ENCODE measurements at regions not wholly inside any gene's neighbourhood (a gene's known extent, or its start where the extent isn't known, plus 50 kb on each side); places are given as distances from the start of the nearest gene placed in this dataset.

DNA sequence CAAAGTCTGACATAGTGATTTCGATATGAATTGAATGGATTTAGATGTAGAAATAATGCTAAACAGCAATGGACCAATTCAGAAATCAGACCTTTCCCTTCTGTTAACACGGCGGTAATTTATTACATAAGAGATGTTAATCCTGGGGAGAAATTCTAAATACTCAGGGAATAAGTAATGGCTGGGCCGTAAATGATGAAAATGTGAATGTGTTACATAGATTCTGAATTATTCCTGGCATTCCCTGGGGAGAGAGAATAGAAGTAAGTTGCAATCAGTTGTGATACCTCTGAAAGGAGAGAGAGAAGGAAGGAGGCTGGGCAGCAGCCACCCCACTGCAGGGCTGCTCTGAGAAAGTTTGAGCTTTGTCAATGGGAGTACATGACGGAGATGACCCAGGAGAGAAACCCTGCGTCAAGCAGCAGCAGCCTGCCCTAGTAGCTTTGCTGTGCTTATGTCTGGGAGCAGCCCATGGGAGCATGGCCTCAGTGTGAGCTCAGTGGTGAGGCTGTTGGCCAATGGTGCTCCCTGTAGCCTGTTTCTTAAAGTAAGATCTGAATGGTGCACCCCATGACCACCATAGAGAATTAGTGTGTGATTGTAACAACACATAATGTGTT is 420.1 kb downstream of the MTRR start (continued):
- TF ChIP-seq ZNF274 (IDR thresholded peaks at IDR 0.05; ENCODE audit: low read depth, low read length) = no peak

DNA sequence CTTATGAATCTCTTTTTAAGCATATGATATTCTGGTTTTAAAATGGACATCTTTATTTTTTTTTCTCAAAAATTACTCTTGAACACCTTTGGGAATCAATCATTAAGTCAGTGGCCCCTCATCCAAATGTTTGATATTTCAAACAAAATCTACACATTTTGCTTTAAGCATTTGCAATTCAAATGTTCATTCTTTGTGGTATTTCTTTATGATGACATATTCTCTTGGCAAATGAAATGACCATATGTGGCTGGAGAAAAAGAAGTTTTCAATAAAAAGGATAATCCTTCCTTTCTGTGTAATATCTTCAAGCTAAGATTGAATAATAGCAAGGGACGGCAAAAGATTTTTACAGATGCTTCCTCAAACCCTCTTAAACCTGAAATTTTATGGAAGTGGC is 420.8 kb downstream of the MTRR start:
- ChIA-PET RAD21 (ENCODE audit: low non-redundant PET in 1 of 2, low total read pairs in 2 of 2, uncharacterized antibody in 2 of 2, unreplicated experiment in 2 of 2) (no interaction called here), POLR2A (no interaction called here), CTCF (no interaction called here)
- peaks cover 3 to 6% of the 10 kb centered on the region in 2 experiments; a peak in 2 of 4 replicates for H3K9me3 ChIP-seq (ENCODE audit: control insufficient read depth in 1 of 2, insufficient read depth in 1 of 2, low read depth in 1 of 2, low read length in 2 of 2)
- H3K4me3 ChIP-seq (replicated peaks in 1 of 2; ENCODE audit: low read depth in 1 of 2, low read length in 2 of 2) = no peak overlapping the region
- H3K4me1 ChIP-seq (ENCODE audit: control insufficient read depth in 1 of 2, insufficient read depth in 2 of 2, low read length in 2 of 2) = no peaks in the 10 kb centered on the region
- no TSS peak for BruUV-seq (replicated peaks)
- H3K9me2 ChIP-seq (ENCODE audit: insufficient read depth) = no peaks in the 10 kb centered on the region
- TF ChIP-seq CEBPB (IDR thresholded peaks at IDR 0.05; ENCODE audit: low read depth) = no peak
- TF ChIP-seq ZFX (IDR thresholded peaks at IDR 0.05) = no peak
- no peak for TF ChIP-seq POLR2A (IDR thresholded peaks at IDR 0.05; ENCODE audit: borderline replicate concordance, extremely low read depth, insufficient read depth, insufficient read length)
- no peak for TF ChIP-seq JUND (IDR thresholded peaks at IDR 0.05)
- no peaks in the 10 kb centered on the region for H3K79me2 ChIP-seq (ENCODE audit: insufficient read depth, low read length)
- no peaks in the 10 kb centered on the region for H4K20me1 ChIP-seq (ENCODE audit: insufficient read depth)
- no peak for DNase-seq (ENCODE audit: low read depth, low spot score)
- H3K4me2 ChIP-seq (ENCODE audit: low read length) = no peak overlapping the region
- H3K27ac ChIP-seq (ENCODE audit: low read depth, low read length) = no peak overlapping the region
- H2AFZ ChIP-seq (ENCODE audit: low read depth, low read length, poor library complexity, severe bottlenecking) = no peak overlapping the region
- no peaks in the 10 kb centered on the region for H3K36me3 ChIP-seq (ENCODE audit: control insufficient read depth in 1 of 2, insufficient read depth in 2 of 2, low read length in 2 of 2)
- H3K9ac ChIP-seq (ENCODE audit: low read length) = no peak overlapping the region
- intact Hi-C loops (cut with micrococcal nuclease) = no loop called here
- ATAC-seq = no peak
- H3K27me3 ChIP-seq (ENCODE audit: insufficient read depth, low read length) = no peaks in the 10 kb centered on the region

DNA sequence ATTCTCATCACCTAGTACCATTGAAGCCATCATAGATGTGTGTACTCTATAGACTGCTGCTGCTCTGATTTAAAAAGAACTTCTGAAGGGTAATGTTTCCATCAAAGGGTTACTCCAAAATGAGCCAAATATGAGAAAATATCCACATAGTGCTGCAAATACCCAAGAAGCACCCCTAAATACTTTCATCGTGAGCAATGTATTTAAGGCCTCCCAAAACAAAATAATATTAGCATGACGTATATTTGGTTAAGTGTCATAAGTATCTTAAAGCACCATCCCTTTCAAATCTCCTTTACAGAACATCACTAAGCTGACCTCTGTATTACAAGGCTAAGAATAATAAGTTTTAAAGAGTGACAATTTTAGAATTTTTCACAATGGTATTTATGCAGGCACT is 421.8 kb downstream of the MTRR start:
- POLR2A ChIA-PET = no interaction called here
- intact Hi-C loops (cut with micrococcal nuclease) = no loop called here
- no peaks in the 10 kb centered on the region for H3K4me1 ChIP-seq (ENCODE audit: control insufficient read depth in 1 of 2, insufficient read depth in 2 of 2, low read length in 2 of 2)
- no peaks in the 10 kb centered on the region for H3K27me3 ChIP-seq (ENCODE audit: insufficient read depth, low read length)
- ATAC-seq = no peak
- H3K4me2 ChIP-seq (ENCODE audit: low read length) = no peak overlapping the region
- no peaks in the 10 kb centered on the region for H3K79me2 ChIP-seq (ENCODE audit: insufficient read depth, low read length)
- no TSS peak for BruUV-seq (replicated peaks)
- no peak overlapping the region for H3K27ac ChIP-seq (ENCODE audit: low read depth, low read length)
- no peaks in the 10 kb centered on the region for H3K36me3 ChIP-seq (ENCODE audit: control insufficient read depth in 1 of 2, insufficient read depth in 2 of 2, low read length in 2 of 2)
- H3K4me3 ChIP-seq (replicated peaks in 1 of 2; ENCODE audit: low read depth in 1 of 2, low read length in 2 of 2) = no peak overlapping the region
- no peak for DNase-seq (ENCODE audit: low read depth, low spot score)
- no peak overlapping the region for H3K9ac ChIP-seq (ENCODE audit: low read length)
- no peaks in the 10 kb centered on the region for H3K9me2 ChIP-seq (ENCODE audit: insufficient read depth)
- CTCF ChIA-PET = no interaction called here
- peaks cover 3 to 6% of the 10 kb centered on the region in 2 experiments; a peak in 2 of 4 replicates for H3K9me3 ChIP-seq (ENCODE audit: control insufficient read depth in 1 of 2, insufficient read depth in 1 of 2, low read depth in 1 of 2, low read length in 2 of 2)
- H2AFZ ChIP-seq (ENCODE audit: low read depth, low read length, poor library complexity, severe bottlenecking) = no peak overlapping the region
- RAD21 ChIA-PET (ENCODE audit: low non-redundant PET in 1 of 2, low total read pairs in 2 of 2, uncharacterized antibody in 2 of 2, unreplicated experiment in 2 of 2) = no interaction called here
- no peaks in the 10 kb centered on the region for H4K20me1 ChIP-seq (ENCODE audit: insufficient read depth)
- TF ChIP-seq ELF1 (IDR thresholded peaks at IDR 0.05; ENCODE audit: borderline replicate concordance, low read depth) = no peak
- no peak for TF ChIP-seq CBX3 (IDR thresholded peaks at IDR 0.05; ENCODE audit: low read depth)
- TF ChIP-seq, protein P1, sequence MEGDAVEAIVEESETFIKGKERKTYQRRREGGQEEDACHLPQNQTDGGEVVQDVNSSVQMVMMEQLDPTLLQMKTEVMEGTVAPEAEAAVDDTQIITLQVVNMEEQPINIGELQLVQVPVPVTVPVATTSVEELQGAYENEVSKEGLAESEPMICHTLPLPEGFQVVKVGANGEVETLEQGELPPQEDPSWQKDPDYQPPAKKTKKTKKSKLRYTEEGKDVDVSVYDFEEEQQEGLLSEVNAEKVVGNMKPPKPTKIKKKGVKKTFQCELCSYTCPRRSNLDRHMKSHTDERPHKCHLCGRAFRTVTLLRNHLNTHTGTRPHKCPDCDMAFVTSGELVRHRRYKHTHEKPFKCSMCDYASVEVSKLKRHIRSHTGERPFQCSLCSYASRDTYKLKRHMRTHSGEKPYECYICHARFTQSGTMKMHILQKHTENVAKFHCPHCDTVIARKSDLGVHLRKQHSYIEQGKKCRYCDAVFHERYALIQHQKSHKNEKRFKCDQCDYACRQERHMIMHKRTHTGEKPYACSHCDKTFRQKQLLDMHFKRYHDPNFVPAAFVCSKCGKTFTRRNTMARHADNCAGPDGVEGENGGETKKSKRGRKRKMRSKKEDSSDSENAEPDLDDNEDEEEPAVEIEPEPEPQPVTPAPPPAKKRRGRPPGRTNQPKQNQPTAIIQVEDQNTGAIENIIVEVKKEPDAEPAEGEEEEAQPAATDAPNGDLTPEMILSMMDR (IDR thresholded peaks at IDR 0.05 in 2 of 3, conservative IDR thresholded peaks at IDR 0.05 in 1 of 3; ENCODE audit: borderline replicate concordance in 1 of 3, insufficient read depth in 1 of 3, low read depth in 2 of 3, low read length in 2 of 3) = no peak
- TF ChIP-seq ZNF274 (IDR thresholded peaks at IDR 0.05; ENCODE audit: low read depth, low read length) = no peak
- TF ChIP-seq SIN3A (IDR thresholded peaks at IDR 0.05; ENCODE audit: low read depth) = no peak
